K562 (cell line): ENCODE measurements at regions not wholly inside any gene's neighbourhood (a gene's known extent, or its start where the extent isn't known, plus 50 kb on each side); places are given as distances from the start of the nearest gene placed in this dataset.
"Not testable (repeated sequence)": the region's sequence is repeated elsewhere in the genome, so short reads cannot be mapped to it uniquely, and the experiment has no call there.

Experiments
- ATAC-seq: fragments of 200-7000 bp; cut with Tn5 transposase; 3 replicates; pipeline ENCODE4 v1.9.1; 2020; ENCODE audit warnings: moderate library complexity
- BruUV-seq: library from RNA; stranded (reverse); fragments of 400-500 nt; replicated peaks from 2 replicates; lab custom pipeline; 2021; lab: Mats Ljungman, UMichigan
- CTCF ChIA-PET: fragments of 300-600 bp; formaldehyde crosslinking; extraction: SDS; loops from one replicate; lab custom pipeline; 2021; ENCODE audit warnings: low intra/inter-chr PET ratio; lab: Yijun Ruan, JAX
- POLR2A ChIA-PET: fragments of 300-600, 350-650 bp; sonication (Branson Sonifier 250); formaldehyde crosslinking; extraction: SDS; loops from one replicate; lab custom pipeline; 2021; ENCODE audit warnings: antibody characterized with exemption, inconsistent platforms; lab: Yijun Ruan, JAX
- DNase-seq, 4 experiments: peaks; one replicate each; pipeline versions ENCODE4 v3.0.0 to v3.0.0-alpha.2; 2011 to 2018; ENCODE audit warnings: low spot score in 3 of 4, mixed read lengths in 3 of 4; ENCODE audit errors: extremely low read depth in 1 of 4
- FAIRE-seq: peaks from 2 replicates; lab custom pipeline; 2011; peaks lifted over from hg19 to GRCh38; lab: Jason Lieb, UNC
- H2AFZ ChIP-seq: 2 replicates; pipeline ENCODE4 v1.6.0; 2011; ENCODE audit warnings: low read depth, low read length, control low read depth, inconsistent platforms
- H3K27ac ChIP-seq: fragments of 200-600 bp; 3 replicates; pipeline ENCODE4 v1.8.0; 2011; ENCODE audit warnings: low read depth, mild to moderate bottlenecking, control low read depth, inconsistent platforms, low read length, moderate library complexity, mixed read lengths; ENCODE audit errors: extremely low read depth
- H3K27me3 ChIP-seq, 2 experiments: fragments of 300-600 bp in 1 of 2; 2 replicates in 1 of 2; 3 replicates in 1 of 2; pipeline versions ENCODE4 v1.6.0 to v1.8.0; 2011; ENCODE audit warnings: inconsistent platforms in 2 of 2, low read length in 2 of 2, mild to moderate bottlenecking in 1 of 2, mixed read lengths in 1 of 2, moderate library complexity in 1 of 2; ENCODE audit not compliant: control insufficient read depth in 2 of 2, insufficient read depth in 2 of 2
- H3K36me3 ChIP-seq: fragments of 300-600 bp; 3 replicates; pipeline ENCODE4 v1.8.0; 2011; ENCODE audit warnings: mild to moderate bottlenecking, low read length, inconsistent platforms; ENCODE audit not compliant: control insufficient read depth, insufficient read depth
- H3K4me1 ChIP-seq, 2 experiments: fragments of 200-600 bp in 1 of 2; replicated peaks in 1 of 2; 2 replicates in 1 of 2; 3 replicates in 1 of 2; pipeline versions ENCODE4 v1.5.1 to v1.8.0; 2011; ENCODE audit warnings: inconsistent platforms in 2 of 2, low read length in 2 of 2, mild to moderate bottlenecking in 1 of 2, mixed read lengths in 1 of 2, moderate library complexity in 1 of 2; ENCODE audit not compliant: control insufficient read depth in 2 of 2, insufficient read depth in 2 of 2
- H3K4me2 ChIP-seq: 2 replicates; pipeline ENCODE4 v1.6.1; 2011; ENCODE audit warnings: low read length, control low read depth, inconsistent platforms, mixed read lengths; ENCODE audit not compliant: insufficient read depth
- H3K4me3 ChIP-seq: fragments of 200-600 bp; sonication (generic), shearing (Covaris generic); 2 replicates; pipeline ENCODE4 v1.5.1; 2016; ENCODE audit warnings: control low read depth, inconsistent platforms
- H3K79me2 ChIP-seq: fragments of 200-600 bp; 3 replicates; pipeline ENCODE4 v1.8.0; 2011; ENCODE audit warnings: low read length, inconsistent platforms; ENCODE audit not compliant: control insufficient read depth, insufficient read depth
- H3K9ac ChIP-seq, 2 experiments: 2 replicates each; pipeline versions ENCODE4 v1.6.0 to v1.6.1; 2011; ENCODE audit warnings: low read depth in 2 of 2, low read length in 2 of 2, control low read depth in 1 of 2, inconsistent platforms in 1 of 2, mild to moderate bottlenecking in 1 of 2, mixed read lengths in 1 of 2; ENCODE audit not compliant: insufficient read depth in 1 of 2
- H3K9me1 ChIP-seq: one replicate; pipeline ENCODE4 v1.6.0; 2011; ENCODE audit warnings: inconsistent platforms, mild to moderate bottlenecking, low read length, moderate library complexity; ENCODE audit not compliant: control insufficient read depth, insufficient read depth
- H3K9me3 ChIP-seq: replicated peaks from 2 replicates; pipeline ENCODE4 v1.5.1; 2011; ENCODE audit warnings: low read depth, low read length, inconsistent platforms; ENCODE audit not compliant: control insufficient read depth, insufficient read depth
- H4K20me1 ChIP-seq: replicated peaks from 2 replicates; pipeline ENCODE4 v1.6.1; 2011; ENCODE audit warnings: low read length, inconsistent platforms, mixed read lengths; ENCODE audit not compliant: control insufficient read depth, insufficient read depth
- WGBS: fragments of 100-300 bp; shearing (Covaris generic); methylation state at CpG from one replicate; pipeline ENCODE4 v1.1.6; 2016; ENCODE audit warnings: low coverage, mixed read lengths; ENCODE audit not compliant: insufficient coverage; ENCODE audit errors: missing lambda C conversion rate; 5-methylcytosine and 5-hydroxymethylcytosine counted together
- in situ Hi-C: fragments of 300-500 bp; cut with MboI; formaldehyde crosslinking; loops from 4 replicates; pipeline ENCODE4 v1.15.0; 2018; ENCODE audit warnings: inconsistent platforms, mixed read lengths
- intact Hi-C: fragments of 100-400 bp; cut with micrococcal nuclease; formaldehyde crosslinking; loops from 2 replicates; pipeline ENCODE4 v1.14.2; 2022

- intact Hi-C loops, H3K4me1 ChIP-seq, in situ Hi-C loops, H3K4me3 ChIP-seq, H3K9ac ChIP-seq, H3K4me2 ChIP-seq, H3K79me2 ChIP-seq, H3K27me3 ChIP-seq, H3K27ac ChIP-seq, H4K20me1 ChIP-seq, CTCF ChIA-PET, H3K9me3 ChIP-seq, BruUV-seq, DNase-seq, FAIRE-seq, H3K9me1 ChIP-seq, H3K36me3 ChIP-seq, H2AFZ ChIP-seq, ATAC-seq, POLR2A ChIA-PET: not testable (repeated sequence)
- WGBS: 18% methylated on average over 1 of the region's 1 CpG
Measured at GRCh38 chr1:143863901-143864520, 107.8 kb downstream of the FAM72C start.

GRCh38 chr1:143862722-143863121 lies 109.1 kb downstream of the FAM72C start:
- intact Hi-C loops, H3K36me3 ChIP-seq, H3K79me2 ChIP-seq, H2AFZ ChIP-seq, H3K27me3 ChIP-seq, H3K9me3 ChIP-seq, H3K9ac ChIP-seq, POLR2A ChIA-PET, H3K4me2 ChIP-seq, H4K20me1 ChIP-seq, FAIRE-seq, H3K27ac ChIP-seq, H3K4me3 ChIP-seq, DNase-seq, CTCF ChIA-PET, H3K9me1 ChIP-seq, H3K4me1 ChIP-seq, in situ Hi-C loops, BruUV-seq: not testable (repeated sequence)
- WGBS: 20% methylated on average over 3 of the region's 4 CpGs
- peak; percentile 24; the same call in 1 of the 3 replicates for ATAC-seq

GRCh38 chr1:143861306-143861705 lies 110.5 kb downstream of the FAM72C start:
- WGBS: no CpG with 5 or more reads among the region's 1 CpG
- H2AFZ ChIP-seq, H3K9me3 ChIP-seq, H3K4me1 ChIP-seq, in situ Hi-C loops, H3K9ac ChIP-seq, H3K9me1 ChIP-seq, intact Hi-C loops, POLR2A ChIA-PET, H3K36me3 ChIP-seq, DNase-seq, H3K79me2 ChIP-seq, BruUV-seq, H4K20me1 ChIP-seq, FAIRE-seq, H3K4me2 ChIP-seq, H3K27ac ChIP-seq, ATAC-seq, H3K4me3 ChIP-seq, CTCF ChIA-PET, H3K27me3 ChIP-seq: not testable (repeated sequence)

- H3K4me2 ChIP-seq, BruUV-seq, in situ Hi-C loops, ATAC-seq, H3K4me1 ChIP-seq, H3K9me1 ChIP-seq, H3K4me3 ChIP-seq, H3K27ac ChIP-seq, intact Hi-C loops, H3K9me3 ChIP-seq, H3K79me2 ChIP-seq, H3K36me3 ChIP-seq, CTCF ChIA-PET, H4K20me1 ChIP-seq, H3K27me3 ChIP-seq, DNase-seq, POLR2A ChIA-PET, H3K9ac ChIP-seq, H2AFZ ChIP-seq, FAIRE-seq: not testable (repeated sequence)
- WGBS: no CpG with 5 or more reads among the region's 1 CpG
Measured at GRCh38 chr1:143855867-143856266, 115.9 kb downstream of the FAM72C start.
